GM18867 (cell line): ENCODE measurements at regions not wholly inside any gene's neighbourhood (a gene's known extent, or its start where the extent isn't known, plus 50 kb on each side); places are given as distances from the start of the nearest gene placed in this dataset.

Experiments used
- ATAC-seq: cut with Tn5 transposase; IDR thresholded peaks from one replicate; pipeline ENCODE4 v1.9.1; 2021; ENCODE audit warnings: mild to moderate bottlenecking, moderate library complexity; ENCODE audit not compliant: unreplicated experiment

GRCh38 chr21:16389643-16390042, 659.9 kb downstream of the USP25 start:
- no peak for ATAC-seq

GRCh38 chr21:16395285-16395684, 665.5 kb downstream of the USP25 start:
- no peak for ATAC-seq

- ATAC-seq, result no peak
These were observed 673.0 kb downstream of the USP25 start for GRCh38 chr21:16402752-16403151.

- ATAC-seq, result no peak
These were observed 675.0 kb downstream of the USP25 start for GRCh38 chr21:16404776-16405175.

GRCh38 chr21:16406355-16406754, 676.6 kb downstream of the USP25 start:
- ATAC-seq, result no peak

GRCh38 chr21:16407403-16408240, 677.8 kb downstream of the USP25 start:
- no peak for ATAC-seq

GRCh38 chr21:16408280-16408679, 678.5 kb downstream of the USP25 start:
- no peak for ATAC-seq

- no peak for ATAC-seq
These were observed 679.6 kb downstream of the USP25 start for GRCh38 chr21:16409352-16409751.

- ATAC-seq, result no peak
These were observed 688.4 kb downstream of the USP25 start for GRCh38 chr21:16418226-16418625.

- no peak for ATAC-seq
These were observed 688.9 kb downstream of the USP25 start for GRCh38 chr21:16418642-16419041.

- no peak for ATAC-seq
These were observed 689.6 kb downstream of the USP25 start for GRCh38 chr21:16419188-16419921.

- no peak for ATAC-seq
These were observed 690.4 kb downstream of the USP25 start for GRCh38 chr21:16420031-16420724.

- ATAC-seq, result no peak
These were observed 691.2 kb downstream of the USP25 start for GRCh38 chr21:16421007-16421406.

GRCh38 chr21:16421965-16422364, 692.2 kb downstream of the USP25 start:
- no peak for ATAC-seq

GRCh38 chr21:16422702-16423101, 692.9 kb downstream of the USP25 start:
- ATAC-seq, result no peak

GRCh38 chr21:16423921-16424320, 694.1 kb downstream of the USP25 start:
- no peak for ATAC-seq

- no peak for ATAC-seq
These were observed 694.6 kb downstream of the USP25 start for GRCh38 chr21:16424331-16424751.

- ATAC-seq, result no peak
These were observed 695.6 kb downstream of the USP25 start for GRCh38 chr21:16425376-16425775.

- no peak for ATAC-seq
These were observed 697.2 kb downstream of the USP25 start for GRCh38 chr21:16426936-16427335.

GRCh38 chr21:16427587-16428087, 697.9 kb downstream of the USP25 start:
- ATAC-seq, result no peak

GRCh38 chr21:16437586-16437985, 707.8 kb downstream of the USP25 start:
- ATAC-seq, result no peak
